Vagina (tissue), 2 donors: ENCODE measurements at regions not wholly inside any gene's neighbourhood (a gene's known extent, or its start where the extent isn't known, plus 50 kb on each side); places are given as distances from the start of the nearest gene placed in this dataset.

Source experiments
- DNase-seq, 2 donors: peaks; one replicate each; pipeline ENCODE4 v3.0.0-alpha.2; 2017; ENCODE audit errors: extremely low spot score in 2 of 2
- H3K27ac ChIP-seq: fragments of 200-600 bp; sonication (generic); one replicate; pipeline ENCODE4 v1.5.1; 2019
- H3K27me3 ChIP-seq: fragments of 200-600 bp; sonication (generic); one replicate; pipeline ENCODE4 v1.5.1; 2019
- H3K36me3 ChIP-seq, 2 donors: fragments of 200-600 bp; sonication (generic); one replicate each; pipeline ENCODE4 v1.5.1; 2017 to 2019
- H3K4me1 ChIP-seq: fragments of 200-600 bp; sonication (generic); one replicate; pipeline ENCODE4 v1.5.1; 2019
- H3K4me3 ChIP-seq, 2 donors: fragments of 200-600 bp; sonication (generic); 1 replicate in 1 of 2; 2 replicates in 1 of 2; pipeline ENCODE4 v1.5.1; 2016 to 2019
- H3K9me3 ChIP-seq: fragments of 200-600 bp; sonication (generic); one replicate; pipeline ENCODE4 v1.5.1; 2019
- POLR2A ChIP-seq, 2 donors: fragments of 450-650 bp; IDR thresholded peaks; one replicate each; pipeline ENCODE4 v1.6.1; 2017; ENCODE audit warnings: antibody characterized with exemption in 2 of 2, mild to moderate bottlenecking in 2 of 2, moderate library complexity in 2 of 2
- POLR2AphosphoS5 ChIP-seq, 2 donors: sonication (generic); formaldehyde crosslinking; IDR thresholded peaks; one replicate each; pipeline ENCODE4 v1.9.0; 2017; ENCODE audit warnings: antibody characterized with exemption in 2 of 2, mild to moderate bottlenecking in 2 of 2, low read depth in 1 of 2; ENCODE audit not compliant: insufficient read depth in 1 of 2
- intact Hi-C: fragments of 100-400 bp; cut with DNase I; formaldehyde crosslinking; loops from one replicate; pipeline ENCODE4 v1.15.1; 2023
- TF ChIP-seq, protein P1 (sequence below), 3 experiments: fragments of 450-650 bp in 2 of 3; fragments of 200-600 bp in 1 of 3; sonication (generic) in 1 of 3; IDR thresholded peaks; one replicate each; pipeline ENCODE4 v1.5.1; 2017 to 2019; ENCODE audit warnings: antibody characterized with exemption in 3 of 3, mild to moderate bottlenecking in 2 of 3, moderate library complexity in 2 of 3

DNA sequence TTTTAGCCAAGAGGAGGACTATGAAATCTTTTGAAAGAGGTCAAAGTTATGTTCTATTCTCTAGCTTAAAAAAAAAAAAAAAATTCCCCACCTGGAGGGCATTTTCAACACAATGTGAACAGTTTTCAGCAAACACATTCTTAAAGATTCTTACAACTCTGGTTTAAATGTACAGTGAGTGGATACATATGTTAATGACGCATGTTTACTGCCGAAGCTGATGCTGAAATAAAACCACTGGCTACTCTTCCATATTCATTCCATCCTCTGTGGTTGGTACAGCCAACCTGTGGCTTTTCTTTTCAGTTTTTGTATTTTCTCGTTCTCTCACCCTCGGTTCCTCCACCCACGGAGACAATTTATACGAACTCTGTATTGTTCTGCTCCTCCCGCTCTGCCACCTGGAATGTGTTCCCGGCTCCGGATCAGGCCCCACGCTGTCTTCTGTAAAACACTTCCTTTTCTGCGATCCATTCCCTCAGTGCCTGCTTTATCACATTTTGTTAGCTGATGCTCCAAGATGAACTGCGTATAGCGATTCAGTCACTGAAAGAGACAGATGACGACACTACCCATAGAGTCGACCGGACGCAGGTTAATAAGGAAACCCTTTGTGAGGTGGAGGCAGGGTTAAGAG lies 466.4 kb upstream of the ARGLU1 start:
- no peak overlapping the region for H3K4me3 ChIP-seq
- no peak overlapping the region for H3K27ac ChIP-seq
- TF ChIP-seq POLR2A (IDR thresholded peaks at IDR 0.05) (no peak), POLR2AphosphoS5 (IDR thresholded peaks at IDR 0.05; ENCODE audit: insufficient read depth in 1 of 2, low read depth in 1 of 2) (no peak)
- TF ChIP-seq, protein P1, sequence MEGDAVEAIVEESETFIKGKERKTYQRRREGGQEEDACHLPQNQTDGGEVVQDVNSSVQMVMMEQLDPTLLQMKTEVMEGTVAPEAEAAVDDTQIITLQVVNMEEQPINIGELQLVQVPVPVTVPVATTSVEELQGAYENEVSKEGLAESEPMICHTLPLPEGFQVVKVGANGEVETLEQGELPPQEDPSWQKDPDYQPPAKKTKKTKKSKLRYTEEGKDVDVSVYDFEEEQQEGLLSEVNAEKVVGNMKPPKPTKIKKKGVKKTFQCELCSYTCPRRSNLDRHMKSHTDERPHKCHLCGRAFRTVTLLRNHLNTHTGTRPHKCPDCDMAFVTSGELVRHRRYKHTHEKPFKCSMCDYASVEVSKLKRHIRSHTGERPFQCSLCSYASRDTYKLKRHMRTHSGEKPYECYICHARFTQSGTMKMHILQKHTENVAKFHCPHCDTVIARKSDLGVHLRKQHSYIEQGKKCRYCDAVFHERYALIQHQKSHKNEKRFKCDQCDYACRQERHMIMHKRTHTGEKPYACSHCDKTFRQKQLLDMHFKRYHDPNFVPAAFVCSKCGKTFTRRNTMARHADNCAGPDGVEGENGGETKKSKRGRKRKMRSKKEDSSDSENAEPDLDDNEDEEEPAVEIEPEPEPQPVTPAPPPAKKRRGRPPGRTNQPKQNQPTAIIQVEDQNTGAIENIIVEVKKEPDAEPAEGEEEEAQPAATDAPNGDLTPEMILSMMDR (IDR thresholded peaks at IDR 0.05): no peak
- no peaks in the 10 kb centered on the region for H3K36me3 ChIP-seq
- intact Hi-C loops: no loop called here
- no peaks in the 10 kb centered on the region for H3K4me1 ChIP-seq
- H3K27me3 ChIP-seq: no peaks in the 10 kb centered on the region
- no peaks in the 10 kb centered on the region for H3K9me3 ChIP-seq
- no peak for DNase-seq

DNA sequence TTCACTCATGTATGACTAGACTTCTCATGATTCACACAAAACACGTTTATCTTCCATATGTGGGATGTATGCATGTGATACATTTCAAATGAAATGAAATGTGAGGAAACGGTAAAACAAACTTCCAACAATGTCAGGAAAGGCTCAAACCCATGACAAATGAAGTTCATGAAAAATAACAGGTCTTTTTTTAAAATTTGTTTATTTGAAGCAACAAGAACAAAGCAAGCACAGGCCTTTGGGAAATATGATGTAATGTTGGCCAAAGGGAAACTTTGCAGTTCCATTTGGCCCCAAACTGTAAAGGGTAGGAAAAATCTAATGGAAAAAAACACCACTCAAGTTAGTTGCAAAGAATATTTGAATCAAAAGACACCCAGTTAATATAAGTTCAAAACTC lies 463.8 kb upstream of the ARGLU1 start:
- H3K4me3 ChIP-seq: no peak overlapping the region
- no peaks in the 10 kb centered on the region for H3K4me1 ChIP-seq
- no peak for TF ChIP-seq POLR2AphosphoS5 (IDR thresholded peaks at IDR 0.05; ENCODE audit: insufficient read depth in 1 of 2, low read depth in 1 of 2)
- TF ChIP-seq POLR2A (IDR thresholded peaks at IDR 0.05): no peak
- TF ChIP-seq, protein P1 (IDR thresholded peaks at IDR 0.05): no peak
- no peaks in the 10 kb centered on the region for H3K9me3 ChIP-seq
- intact Hi-C loops: no loop called here
- H3K27me3 ChIP-seq: no peaks in the 10 kb centered on the region
- H3K36me3 ChIP-seq: no peaks in the 10 kb centered on the region
- no peak overlapping the region for H3K27ac ChIP-seq
- DNase-seq: no peak

- H3K9me3 ChIP-seq: no peaks in the 10 kb centered on the region
Measured at GRCh38 chr13:107028751-107029150, 460.8 kb upstream of the ARGLU1 start.

DNA sequence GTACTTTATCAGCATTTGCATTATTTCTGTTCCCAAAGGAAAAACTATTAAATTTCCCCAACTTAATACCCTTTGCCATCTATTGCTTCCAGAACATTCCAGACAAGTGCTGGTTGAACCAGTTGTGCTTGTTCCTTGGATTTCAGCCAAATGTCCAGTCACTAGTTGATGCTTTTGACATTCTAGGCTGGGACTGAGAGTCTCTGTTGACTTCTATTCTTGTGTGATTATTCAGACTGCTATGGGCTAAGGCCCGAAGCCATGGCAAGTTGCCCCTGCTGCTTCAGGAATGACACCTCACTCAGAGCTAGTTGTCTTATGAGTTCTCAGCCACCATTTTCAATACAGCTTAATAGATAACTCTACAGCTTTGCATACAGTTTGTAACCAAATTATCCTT lies 458.1 kb upstream of the ARGLU1 start:
- DNase-seq: no peak
- H3K36me3 ChIP-seq: no peaks in the 10 kb centered on the region
- peak in 1 of 2 donors; percentile 88 for TF ChIP-seq POLR2AphosphoS5 (IDR thresholded peaks at IDR 0.05; ENCODE audit: insufficient read depth in 1 of 2, low read depth in 1 of 2)
- TF ChIP-seq, protein P1 (IDR thresholded peaks at IDR 0.05): no peak
- no peaks in the 10 kb centered on the region for H3K27me3 ChIP-seq
- H3K4me1 ChIP-seq: no peaks in the 10 kb centered on the region
- H3K4me3 ChIP-seq: no peak overlapping the region
- H3K9me3 ChIP-seq: no peaks in the 10 kb centered on the region
- no peak overlapping the region for H3K27ac ChIP-seq
- intact Hi-C loops: no loop called here

More at GRCh38 chr13:107028751-107029150, 460.8 kb upstream of the ARGLU1 start:
- no peak for DNase-seq
- Histone ChIP-seq H3K36me3 (no peaks in the 10 kb centered on the region), H3K4me3 (no peak overlapping the region), H3K27me3 (no peaks in the 10 kb centered on the region), H3K27ac (no peak overlapping the region), H3K4me1 (no peaks in the 10 kb centered on the region)
- intact Hi-C loops: no loop called here
- TF ChIP-seq POLR2AphosphoS5 (IDR thresholded peaks at IDR 0.05; ENCODE audit: insufficient read depth in 1 of 2, low read depth in 1 of 2): no peak
- TF ChIP-seq, protein P1 (IDR thresholded peaks at IDR 0.05): no peak

DNA sequence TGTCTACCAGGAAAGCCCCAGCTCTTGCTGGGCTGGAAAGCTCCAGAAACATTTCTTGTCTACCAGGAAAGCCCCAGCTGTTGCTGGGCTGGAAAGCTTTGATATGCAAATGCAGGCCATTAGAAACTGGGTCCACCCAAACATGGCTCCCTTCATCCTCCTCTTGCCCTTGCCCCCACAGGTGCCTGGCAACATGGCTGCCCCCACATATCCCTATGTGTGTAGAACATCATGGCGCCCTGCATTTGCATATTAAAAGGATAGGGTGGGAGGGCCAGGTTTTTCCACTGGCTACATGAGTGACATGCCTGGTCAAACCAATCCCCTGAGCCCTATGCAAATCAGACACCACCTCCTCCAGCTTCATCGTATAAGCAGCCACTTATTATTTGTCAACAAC lies 455.4 kb upstream of the ARGLU1 start:
- H3K4me3 ChIP-seq: no peak overlapping the region
- TF ChIP-seq POLR2AphosphoS5 (IDR thresholded peaks at IDR 0.05; ENCODE audit: insufficient read depth in 1 of 2, low read depth in 1 of 2) (no peak), POLR2A (IDR thresholded peaks at IDR 0.05) (no peak)
- TF ChIP-seq, protein P1 (IDR thresholded peaks at IDR 0.05): no peak
- H3K27me3 ChIP-seq: no peaks in the 10 kb centered on the region
- intact Hi-C loops: no loop called here
- H3K27ac ChIP-seq: no peak overlapping the region
- H3K9me3 ChIP-seq: no peaks in the 10 kb centered on the region
- H3K4me1 ChIP-seq: no peaks in the 10 kb centered on the region
- H3K36me3 ChIP-seq: no peaks in the 10 kb centered on the region
- no peak for DNase-seq
